ENCODE measurements at regions not wholly inside any gene's neighbourhood (a gene's known extent, or its start where the extent isn't known, plus 50 kb on each side); places are given as distances from the start of the nearest gene placed in this dataset.

DNA sequence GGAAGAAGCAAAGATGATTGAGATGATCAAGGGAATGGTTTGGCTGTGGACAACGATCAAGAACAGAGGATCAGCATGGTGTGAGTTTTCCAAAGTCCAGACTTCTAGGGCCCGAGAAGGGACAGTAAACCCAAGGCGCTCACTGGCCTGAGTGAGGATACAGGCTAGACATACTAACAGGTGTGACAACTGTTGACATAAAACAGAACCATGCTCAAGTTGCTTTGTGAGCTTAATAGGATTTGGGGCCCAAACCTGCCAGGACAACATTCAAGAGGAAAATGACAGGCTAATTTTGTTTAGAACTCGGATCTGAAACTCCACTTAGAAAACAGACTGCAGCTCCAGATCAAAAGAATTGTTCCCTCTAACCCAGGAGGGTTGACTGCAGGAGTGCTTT is 68.1 kb upstream of the ACKR3 start:
- DNase-seq = no peak

- no peak for DNase-seq
Observed at GRCh38 chr2:236503100-236503499, 66.5 kb upstream of the ACKR3 start.

GRCh38 chr2:236503583-236503982 is 66.0 kb upstream of the ACKR3 start:
- no peak for DNase-seq

- no peak for DNase-seq
Observed at GRCh38 chr2:236505041-236505440, 64.6 kb upstream of the ACKR3 start.

- no peak for DNase-seq
Observed at GRCh38 chr2:236505648-236506047, 64.0 kb upstream of the ACKR3 start.

DNA sequence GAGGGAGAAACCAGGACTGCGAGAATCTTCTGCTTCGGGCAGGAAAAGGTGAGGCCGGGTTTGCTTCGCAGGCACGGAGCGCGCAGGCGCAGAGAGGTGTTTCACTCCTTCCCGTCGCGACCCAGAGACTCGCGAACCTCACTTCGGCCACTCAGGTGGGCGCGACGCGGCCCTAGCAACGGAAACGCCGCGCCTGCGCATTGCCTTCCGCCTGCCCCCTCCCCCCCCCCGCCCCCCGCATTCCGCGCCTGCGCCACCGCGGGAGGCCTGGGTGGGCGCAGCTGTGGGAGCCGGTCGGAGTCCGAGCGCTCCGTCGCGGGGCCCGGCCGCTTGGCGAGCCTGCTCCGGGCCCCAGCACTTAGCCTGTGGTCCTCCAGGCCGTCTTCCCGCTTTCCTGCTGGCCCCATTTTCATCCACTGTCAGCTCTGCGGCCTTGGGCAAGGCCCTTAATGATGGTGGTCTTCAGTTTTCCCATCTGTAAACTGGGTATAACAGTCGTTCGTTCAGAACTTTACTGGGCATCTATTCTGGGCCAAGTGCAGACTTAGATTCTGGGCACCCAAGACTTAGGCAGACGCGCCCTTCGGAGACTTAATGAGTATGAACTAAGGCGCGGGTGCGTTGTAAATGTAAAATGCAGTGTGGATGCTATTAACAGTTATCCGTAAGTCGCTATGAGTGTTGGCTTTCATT is 62.1 kb upstream of the ACKR3 start:
- DNase-seq = no peak

DNA sequence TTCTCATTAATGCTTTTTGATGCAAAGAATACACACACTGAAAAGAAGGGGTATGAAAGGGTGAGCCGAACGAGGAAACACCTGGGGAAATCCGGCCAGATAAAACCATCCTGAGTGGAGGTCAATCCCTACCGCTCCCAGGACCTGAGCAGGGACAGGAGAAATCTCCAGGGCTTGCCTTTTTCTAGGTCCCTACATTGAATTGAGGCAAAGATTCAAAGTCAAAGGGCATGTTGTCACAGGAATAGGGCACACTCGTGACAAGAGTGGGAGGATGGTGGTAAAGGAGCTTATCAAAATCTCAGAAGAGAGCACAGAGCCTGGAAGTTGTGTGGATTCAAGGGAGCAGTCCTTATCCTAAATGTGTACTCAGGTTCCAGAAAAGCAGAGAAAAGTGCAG is 61.2 kb upstream of the ACKR3 start:
- DNase-seq = no peak

DNA sequence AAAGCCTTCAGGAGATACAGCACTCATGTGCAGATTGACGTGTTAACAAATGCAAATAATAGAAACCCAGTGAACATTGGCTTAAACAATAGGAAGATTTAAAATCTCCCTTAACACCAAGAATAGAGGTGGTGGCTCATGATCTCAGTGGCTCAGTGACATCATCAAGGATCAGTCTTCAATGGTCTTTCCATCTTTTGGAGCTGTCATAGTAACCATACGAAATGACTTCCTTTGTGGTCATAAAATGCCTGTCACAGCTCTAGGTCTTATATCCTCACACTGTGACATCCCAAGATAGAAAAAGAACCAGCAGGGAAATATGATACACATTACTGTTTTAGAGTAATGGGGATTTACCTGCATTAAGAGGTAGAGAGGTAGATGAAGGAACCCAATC is 59.6 kb upstream of the ACKR3 start:
- no peak for DNase-seq

GRCh38 chr2:236511266-236511665 is 58.4 kb upstream of the ACKR3 start:
- no peak for DNase-seq

GRCh38 chr2:236512267-236512666 is 57.4 kb upstream of the ACKR3 start:
- no peak for DNase-seq

DNA sequence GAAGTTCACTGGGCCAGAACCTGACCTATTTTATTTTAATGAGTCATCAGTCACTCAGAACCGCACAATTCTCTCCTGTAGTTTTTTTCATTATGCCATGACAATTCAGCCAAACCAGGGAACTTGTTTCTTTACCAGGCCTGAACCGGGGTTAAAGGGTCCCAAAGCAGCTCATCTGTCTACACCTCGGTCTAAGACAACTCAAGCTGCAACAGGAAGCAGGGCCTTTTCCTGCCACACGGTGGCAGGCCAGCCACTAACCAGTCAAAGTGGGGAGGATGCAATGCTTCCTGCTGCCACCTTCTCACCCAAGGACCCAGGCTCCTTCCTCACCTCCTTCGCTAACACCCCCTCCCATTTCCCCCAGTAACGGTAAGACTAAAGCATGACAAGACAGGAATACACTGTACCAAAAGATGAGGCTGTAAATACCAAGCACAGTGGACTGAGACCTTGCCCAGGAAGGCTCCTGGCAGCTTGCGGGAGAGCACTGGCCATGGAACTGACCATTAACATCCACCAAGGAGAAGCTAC is 56.7 kb upstream of the ACKR3 start:
- DNase-seq = peak; percentile 42

DNA sequence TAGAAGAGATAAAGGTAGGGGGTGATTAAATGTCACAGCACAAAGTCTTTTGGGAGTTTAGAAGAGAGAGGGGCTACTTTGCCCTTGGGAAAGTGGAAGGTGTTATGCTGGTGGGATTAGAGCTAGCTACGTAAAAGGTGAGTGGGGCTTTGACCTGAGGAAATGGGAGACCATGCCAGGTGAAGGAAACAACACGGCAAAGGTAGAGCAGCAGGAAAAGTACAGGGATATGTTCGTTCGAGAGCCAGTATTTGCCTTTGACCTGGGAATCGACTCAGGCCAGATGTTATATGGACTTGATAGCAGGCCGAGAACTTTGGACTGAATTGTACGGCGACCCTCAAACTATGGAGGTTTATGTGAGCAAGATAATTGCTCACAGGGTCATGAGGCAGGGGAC is 55.7 kb upstream of the ACKR3 start:
- no peak for DNase-seq

DNA sequence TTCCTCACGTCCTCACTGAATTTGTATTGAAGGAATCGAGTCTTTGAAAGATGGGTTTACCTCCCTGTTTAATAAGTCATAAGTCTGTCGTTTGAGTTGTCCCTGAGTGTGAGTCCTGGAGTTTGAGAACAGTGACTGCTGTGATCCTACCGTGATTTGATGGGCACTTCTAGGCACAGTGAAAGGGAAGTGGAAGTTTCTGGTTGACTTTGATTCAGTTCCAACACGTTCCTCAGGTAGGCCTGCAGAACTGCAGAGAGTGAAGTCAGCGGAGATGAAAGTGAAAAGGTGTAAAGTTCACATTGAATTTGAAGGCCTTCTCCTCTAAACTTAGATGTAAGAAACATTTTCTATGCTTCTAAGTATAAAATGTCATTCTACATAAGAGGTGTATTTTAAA is 52.9 kb upstream of the ACKR3 start:
- DNase-seq = no peak

GRCh38 chr2:236517251-236518031 is 52.2 kb upstream of the ACKR3 start:
- DNase-seq = peak; percentile 57
